Neural progenitor cell (in vitro differentiated cells): ENCODE measurements at regions not wholly inside any gene's neighbourhood (a gene's known extent, or its start where the extent isn't known, plus 50 kb on each side); places are given as distances from the start of the nearest gene placed in this dataset.
A peak's percentile ranks its signal among the peaks of the same experiment; 100 is the strongest.

Experiments used
- DNase-seq: peaks from one replicate; pipeline ENCODE4 v3.0.0-alpha.2; 2016; ENCODE audit warnings: low spot score
- H2AFZ ChIP-seq: fragments of 200-600 bp; sonication (generic); replicated peaks from 2 replicates; pipeline ENCODE4 v1.6.1; 2016; ENCODE audit warnings: antibody characterized with exemption
- H3F3A ChIP-seq: fragments of 200-600 bp; sonication (generic); 2 replicates; pipeline ENCODE4 v1.6.1; 2016; ENCODE audit warnings: antibody characterized with exemption, low read depth
- H3K27ac ChIP-seq: fragments of 200-600 bp; sonication (generic); 2 replicates; pipeline ENCODE4 v1.5.1; 2016; ENCODE audit warnings: mild to moderate bottlenecking
- H3K27me3 ChIP-seq: fragments of 200-600 bp; sonication (generic); 2 replicates; pipeline ENCODE4 v1.6.1; 2016; ENCODE audit warnings: mild to moderate bottlenecking, moderate library complexity
- H3K36me3 ChIP-seq: fragments of 200-600 bp; sonication (generic); 2 replicates; pipeline ENCODE4 v1.5.1; 2016
- H3K4me1 ChIP-seq: fragments of 200-600 bp; sonication (generic); 2 replicates; pipeline ENCODE4 v1.6.1; 2016; ENCODE audit warnings: mixed run types
- H3K4me2 ChIP-seq: fragments of 200-600 bp; sonication (generic); 2 replicates; pipeline ENCODE4 v1.6.1; 2016
- H3K4me3 ChIP-seq: fragments of 200-600 bp; sonication (generic); 2 replicates; pipeline ENCODE4 v1.5.1; 2016
- H3K79me2 ChIP-seq: fragments of 200-600 bp; sonication (generic); 2 replicates; pipeline ENCODE4 v1.6.1; 2016; ENCODE audit warnings: low read depth
- H3K9ac ChIP-seq: fragments of 200-600 bp; sonication (generic); 2 replicates; pipeline ENCODE4 v1.6.1; 2016
- H3K9me3 ChIP-seq: fragments of 200-600 bp; sonication (generic); 2 replicates; pipeline ENCODE4 v1.5.1; 2016; ENCODE audit warnings: low read depth
- H4K20me1 ChIP-seq: fragments of 200-600 bp; sonication (generic); 2 replicates; pipeline ENCODE4 v1.6.1; 2016; ENCODE audit warnings: low read depth
- H3K27ac Mint-ChIP-seq: 3 replicates; pipeline ENCODE4 v1.8.0; 2021; ENCODE audit warnings: mixed read lengths
- H3K27me3 Mint-ChIP-seq: 2 replicates; pipeline ENCODE4 v1.8.0; 2022; ENCODE audit warnings: low read depth, mild to moderate bottlenecking, inconsistent platforms, moderate library complexity, mixed read lengths; ENCODE audit not compliant: insufficient read depth
- H3K36me3 Mint-ChIP-seq: 3 replicates; pipeline ENCODE4 v1.8.0; 2021; ENCODE audit warnings: mixed read lengths
- H3K4me1 Mint-ChIP-seq: 3 replicates; pipeline ENCODE4 v1.8.0; 2021; ENCODE audit warnings: mixed read lengths
- H3K4me3 Mint-ChIP-seq: 3 replicates; pipeline ENCODE4 v1.8.0; 2021; ENCODE audit warnings: mild to moderate bottlenecking, moderate library complexity, mixed read lengths
- H3K9me3 Mint-ChIP-seq: 3 replicates; pipeline ENCODE4 v1.8.0; 2020; ENCODE audit warnings: mixed read lengths
- CTCF ChIP-seq: fragments of 200-600 bp; sonication (generic); IDR thresholded peaks from 2 replicates; pipeline ENCODE4 v1.5.1; 2017; ENCODE audit warnings: antibody characterized with exemption, mild to moderate bottlenecking
- EZH2 ChIP-seq: fragments of 200-600 bp; sonication (generic); IDR thresholded peaks from 2 replicates; pipeline ENCODE4 v1.6.1; 2017; ENCODE audit warnings: antibody characterized with exemption, mild to moderate bottlenecking, moderate library complexity
- EZH2phosphoT487 ChIP-seq: fragments of 200-600 bp; sonication (generic); IDR thresholded peaks from 2 replicates; pipeline ENCODE4 v1.6.1; 2017; ENCODE audit warnings: antibody characterized with exemption

DNA sequence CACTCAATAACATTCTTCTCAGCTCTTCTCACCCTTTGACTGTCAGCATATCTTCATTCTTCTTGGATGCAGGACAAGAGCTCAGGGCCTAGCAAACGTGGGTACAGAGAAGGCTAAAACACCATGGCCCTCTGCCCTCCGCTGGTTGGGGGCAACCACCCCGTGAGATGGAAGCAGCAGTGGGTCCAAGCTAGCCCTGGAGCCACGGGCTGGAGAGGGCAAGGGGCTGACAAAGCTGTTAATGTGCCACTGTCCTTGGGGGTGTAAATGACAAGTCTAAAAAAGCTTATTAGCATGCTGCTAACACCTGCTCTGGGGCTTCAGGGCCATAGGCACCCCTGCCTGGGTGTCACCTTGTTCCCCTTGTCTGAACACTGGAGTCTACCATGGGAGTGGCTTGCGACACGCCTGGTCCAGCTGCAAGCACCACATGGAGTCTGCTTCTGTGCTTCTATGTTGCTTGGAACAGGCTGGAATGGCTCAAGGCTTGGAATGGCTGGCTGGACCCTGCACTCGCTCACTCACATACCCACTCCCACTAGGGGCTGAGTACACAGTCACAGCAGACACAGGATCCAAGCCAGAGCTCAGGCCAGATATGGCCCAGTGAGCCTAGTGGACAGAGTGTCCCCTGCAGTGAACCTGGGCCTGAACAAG is 246.0 kb downstream of the PCDH10 start:
- Mint-ChIP-seq H3K27me3 (no peaks in the 10 kb centered on the region), H3K27ac (no peak overlapping the region), H3K9me3 (no peaks in the 10 kb centered on the region), H3K4me3 (no peak overlapping the region), H3K36me3 (no peaks in the 10 kb centered on the region), H3K4me1 (peaks cover 4% of the 10 kb centered on the region)
- H3F3A ChIP-seq, result no peaks in the 10 kb centered on the region
- no peaks in the 10 kb centered on the region for H3K36me3 ChIP-seq
- no peak for TF ChIP-seq EZH2phosphoT487
- H4K20me1 ChIP-seq, result no peaks in the 10 kb centered on the region
- H3K27me3 ChIP-seq, result no peaks in the 10 kb centered on the region
- no peaks in the 10 kb centered on the region for H3K9me3 ChIP-seq
- no peak overlapping the region for H2AFZ ChIP-seq
- no peak overlapping the region for H3K9ac ChIP-seq
- H3K4me1 ChIP-seq, result peaks cover 4% of the 10 kb centered on the region
- no peak overlapping the region for H3K27ac ChIP-seq
- no peak overlapping the region for H3K4me2 ChIP-seq
- no peak for DNase-seq
- no peaks in the 10 kb centered on the region for H3K79me2 ChIP-seq
- no peak overlapping the region for H3K4me3 ChIP-seq

DNA sequence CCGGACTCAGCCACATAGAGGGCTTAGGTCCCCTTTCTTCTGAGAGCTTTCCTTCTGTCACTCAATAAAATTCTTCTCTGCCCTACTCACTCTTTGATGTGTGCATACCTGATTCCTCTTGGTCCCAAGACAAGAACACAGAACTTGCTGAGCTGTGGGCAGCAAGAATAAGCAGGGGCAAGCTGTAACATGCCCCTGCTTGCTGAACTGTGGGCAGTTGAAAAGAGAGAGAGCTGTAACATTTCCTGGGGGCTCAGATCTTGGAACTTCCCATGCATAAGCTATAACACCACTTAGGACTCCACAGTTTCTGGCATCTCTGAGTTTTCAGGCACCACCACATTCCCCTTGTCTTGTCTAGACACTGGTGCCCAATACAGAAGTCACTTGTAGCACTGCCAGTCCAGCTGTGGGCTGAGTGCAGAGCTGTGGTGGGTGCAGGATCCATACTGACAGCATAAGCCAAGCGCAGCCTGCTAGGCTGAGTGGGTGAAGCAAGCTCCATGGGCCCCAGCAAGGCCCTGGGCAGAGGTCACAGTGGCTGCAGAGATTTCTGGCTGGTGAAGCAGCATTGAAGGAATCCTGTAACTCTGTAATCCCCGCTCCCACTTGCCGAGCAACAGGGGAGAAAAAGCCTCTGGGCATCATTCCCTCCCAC is 241.2 kb downstream of the PCDH10 start:
- no peak overlapping the region for H3K27ac Mint-ChIP-seq
- H3K4me1 ChIP-seq, result peaks cover 9% of the 10 kb centered on the region
- H2AFZ ChIP-seq, result peak overlapping the region; percentile 75
- H3K27me3 ChIP-seq, result no peaks in the 10 kb centered on the region
- H3K4me3 ChIP-seq, result no peak overlapping the region
- H3K79me2 ChIP-seq, result no peaks in the 10 kb centered on the region
- H3K4me2 ChIP-seq, result peak overlapping the region; percentile 16
- no peak overlapping the region for H3K27ac ChIP-seq
- H3K4me1 Mint-ChIP-seq, result peaks cover 10% of the 10 kb centered on the region
- DNase-seq, result peak; percentile 19
- TF ChIP-seq EZH2, result no peak
- no peak for TF ChIP-seq EZH2phosphoT487
- no peak for TF ChIP-seq CTCF
- no peak overlapping the region for H3K9ac ChIP-seq
- no peaks in the 10 kb centered on the region for H3K27me3 Mint-ChIP-seq
- no peaks in the 10 kb centered on the region for H3K36me3 ChIP-seq
- H4K20me1 ChIP-seq, result no peaks in the 10 kb centered on the region
- no peaks in the 10 kb centered on the region for H3F3A ChIP-seq
- H3K36me3 Mint-ChIP-seq, result no peaks in the 10 kb centered on the region
- no peak overlapping the region for H3K4me3 Mint-ChIP-seq
- H3K9me3 Mint-ChIP-seq, result no peaks in the 10 kb centered on the region
- H3K9me3 ChIP-seq, result no peaks in the 10 kb centered on the region

DNA sequence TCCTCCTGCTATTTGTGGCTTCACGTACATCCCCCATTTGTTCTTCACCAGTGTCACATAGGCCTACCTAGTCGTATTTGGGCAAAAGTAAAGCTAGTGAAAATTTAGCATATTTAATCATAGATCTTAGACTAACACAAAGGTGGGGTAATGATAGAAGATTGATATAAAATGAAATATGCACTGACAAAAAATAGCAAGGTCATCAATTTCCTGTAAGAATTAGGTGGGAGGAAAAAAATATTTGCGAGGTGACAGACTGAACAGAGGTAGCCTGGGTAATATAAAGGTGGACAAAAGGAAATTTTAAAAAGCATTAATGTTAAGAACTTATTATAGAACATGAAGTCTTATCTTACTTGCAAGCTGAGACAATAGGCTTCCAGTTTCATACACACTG is 239.9 kb downstream of the PCDH10 start:
- no peaks in the 10 kb centered on the region for H3K9me3 ChIP-seq
- no peaks in the 10 kb centered on the region for H3F3A ChIP-seq
- H3K9me3 Mint-ChIP-seq, result no peaks in the 10 kb centered on the region
- H3K4me1 Mint-ChIP-seq, result peaks cover 10% of the 10 kb centered on the region
- no peak overlapping the region for H2AFZ ChIP-seq
- H3K4me2 ChIP-seq, result no peak overlapping the region
- no peaks in the 10 kb centered on the region for H3K79me2 ChIP-seq
- no peaks in the 10 kb centered on the region for H3K36me3 ChIP-seq
- H3K9ac ChIP-seq, result no peak overlapping the region
- TF ChIP-seq EZH2phosphoT487 (no peak), EZH2 (no peak), CTCF (no peak)
- no peak overlapping the region for H3K4me3 ChIP-seq
- peaks cover 9% of the 10 kb centered on the region for H3K4me1 ChIP-seq
- no peak for DNase-seq
- no peak overlapping the region for H3K27ac ChIP-seq
- H3K27me3 Mint-ChIP-seq, result no peaks in the 10 kb centered on the region
- no peak overlapping the region for H3K27ac Mint-ChIP-seq
- no peaks in the 10 kb centered on the region for H4K20me1 ChIP-seq
- no peak overlapping the region for H3K4me3 Mint-ChIP-seq
- H3K27me3 ChIP-seq, result no peaks in the 10 kb centered on the region
- H3K36me3 Mint-ChIP-seq, result no peaks in the 10 kb centered on the region
